ENCODE measurements at regions not wholly inside any gene's neighbourhood (a gene's known extent, or its start where the extent isn't known, plus 50 kb on each side); places are given as distances from the start of the nearest gene placed in this dataset.
"Not testable (repeated sequence)": the region's sequence is repeated elsewhere in the genome, so short reads cannot be mapped to it uniquely, and the experiment has no call there.

GRCh38 chr1:115531631-115532264 is 110.0 kb upstream of the VANGL1 start:
- peak; percentile 60 for DNase-seq

- DNase-seq, result no peak
Measured at GRCh38 chr1:115530407-115530806, 111.4 kb upstream of the VANGL1 start.

- DNase-seq, result no peak
Measured at GRCh38 chr1:115529216-115529897, 112.4 kb upstream of the VANGL1 start.

- not testable (repeated sequence) for DNase-seq
Measured at GRCh38 chr1:115528336-115528735, 113.4 kb upstream of the VANGL1 start.

GRCh38 chr1:115527746-115528145 is 114.0 kb upstream of the VANGL1 start:
- no peak for DNase-seq

GRCh38 chr1:115526900-115527299 is 114.9 kb upstream of the VANGL1 start:
- no peak for DNase-seq

- DNase-seq, result no peak
Measured at GRCh38 chr1:115524236-115524635, 117.5 kb upstream of the VANGL1 start.

- no peak for DNase-seq
Measured at GRCh38 chr1:115522386-115522785, 119.4 kb upstream of the VANGL1 start.

GRCh38 chr1:115515270-115515669 is 126.5 kb upstream of the VANGL1 start:
- no peak for DNase-seq

GRCh38 chr1:115510226-115510625 is 131.5 kb upstream of the VANGL1 start:
- not testable (repeated sequence) for DNase-seq

GRCh38 chr1:115507901-115508300 is 133.9 kb upstream of the VANGL1 start:
- DNase-seq, result no peak

GRCh38 chr1:115506924-115507589 is 134.7 kb upstream of the VANGL1 start:
- peak; percentile 30 for DNase-seq

- no peak for DNase-seq
Measured at GRCh38 chr1:115506518-115506917, 135.3 kb upstream of the VANGL1 start.

- no peak for DNase-seq
Measured at GRCh38 chr1:115505148-115505571, 136.6 kb upstream of the VANGL1 start.

- DNase-seq, result not testable (repeated sequence)
Measured at GRCh38 chr1:115502183-115502582, 139.6 kb upstream of the VANGL1 start.

- DNase-seq, result peak; percentile 3
Measured at GRCh38 chr1:115501476-115501875, 140.3 kb upstream of the VANGL1 start.

GRCh38 chr1:115499253-115499652 is 142.5 kb upstream of the VANGL1 start:
- DNase-seq, result peak; percentile 2

- DNase-seq, result no peak
Measured at GRCh38 chr1:115496904-115497527, 144.8 kb upstream of the VANGL1 start.

GRCh38 chr1:115495625-115496024 is 146.1 kb upstream of the VANGL1 start:
- no peak for DNase-seq

GRCh38 chr1:115495111-115495510 is 146.7 kb upstream of the VANGL1 start:
- DNase-seq, result no peak

- DNase-seq, result no peak
Measured at GRCh38 chr1:115493834-115494233, 147.9 kb upstream of the VANGL1 start.

- DNase-seq, result no peak
Measured at GRCh38 chr1:115492880-115493279, 148.9 kb upstream of the VANGL1 start.

- no peak for DNase-seq
Measured at GRCh38 chr1:115492019-115492595, 149.7 kb upstream of the VANGL1 start.

All from OCI-M1 (cell line).